ENCODE measurements at regions not wholly inside any gene's neighbourhood (a gene's known extent, or its start where the extent isn't known, plus 50 kb on each side); places are given as distances from the start of the nearest gene placed in this dataset.

DNA sequence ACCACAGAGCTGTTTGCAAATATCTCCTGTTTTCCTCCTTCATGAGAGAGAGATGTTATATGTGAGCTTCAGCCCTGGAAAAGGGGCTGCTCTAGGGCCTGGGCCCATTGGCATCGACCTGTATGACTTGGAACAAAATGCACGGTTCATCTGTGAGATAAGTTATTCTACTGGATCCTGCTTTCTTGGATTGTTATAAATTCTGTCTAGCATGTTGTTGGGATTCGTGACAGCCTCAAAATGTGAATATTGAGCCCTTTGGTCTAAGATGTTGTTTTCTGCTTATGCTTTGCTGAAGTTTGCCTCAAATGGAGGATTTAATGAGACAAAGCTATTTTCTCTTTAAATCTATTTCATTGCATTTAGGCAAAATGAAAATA is 372.9 kb downstream of the EN1 start:
- Mint-ChIP-seq H3K27me3 (peaks cover 7% of the 10 kb centered on the region), H3K4me3 (no peak overlapping the region), H3K9me3 (no peaks in the 10 kb centered on the region), H3K36me3 (ENCODE audit: low read depth) (no peaks in the 10 kb centered on the region), H3K4me1 (ENCODE audit: low read depth) (no peaks in the 10 kb centered on the region), H3K27ac (no peak overlapping the region)

GRCh38 chr2:118473846-118474540 is 373.5 kb downstream of the EN1 start:
- no peak overlapping the region for H3K4me3 Mint-ChIP-seq
- H3K36me3 Mint-ChIP-seq (ENCODE audit: low read depth) = no peaks in the 10 kb centered on the region
- H3K27ac Mint-ChIP-seq = no peak overlapping the region
- peaks cover 11% of the 10 kb centered on the region for H3K27me3 Mint-ChIP-seq
- H3K4me1 Mint-ChIP-seq (ENCODE audit: low read depth) = no peaks in the 10 kb centered on the region
- no peaks in the 10 kb centered on the region for H3K9me3 Mint-ChIP-seq

GRCh38 chr2:118473241-118473640 is 374.2 kb downstream of the EN1 start:
- Mint-ChIP-seq H3K4me3 (no peak overlapping the region), H3K9me3 (no peaks in the 10 kb centered on the region), H3K27me3 (peaks cover 16% of the 10 kb centered on the region), H3K4me1 (ENCODE audit: low read depth) (no peaks in the 10 kb centered on the region), H3K36me3 (ENCODE audit: low read depth) (no peaks in the 10 kb centered on the region), H3K27ac (no peak overlapping the region)

DNA sequence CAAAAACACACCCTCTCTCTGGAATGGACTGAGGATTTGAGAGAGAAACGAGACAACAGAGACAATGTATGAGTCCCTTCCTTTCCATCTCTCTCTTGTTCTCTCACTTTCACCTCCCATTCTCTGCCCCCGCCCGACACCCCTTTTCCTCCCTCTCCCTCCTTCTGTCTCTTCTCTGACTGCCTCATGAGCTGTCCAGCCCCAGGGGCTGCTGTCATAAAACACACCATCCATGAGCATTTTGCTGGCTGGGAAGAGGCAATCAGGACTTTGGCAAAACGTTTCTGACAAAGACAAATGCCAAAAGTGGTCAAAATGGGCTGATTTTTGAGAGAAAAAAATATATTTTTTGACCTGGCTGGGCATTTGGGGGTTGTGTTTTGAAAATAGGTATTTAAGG is 377.2 kb downstream of the EN1 start:
- no peak overlapping the region for H3K27ac Mint-ChIP-seq
- no peaks in the 10 kb centered on the region for H3K4me1 Mint-ChIP-seq (ENCODE audit: low read depth)
- no peak overlapping the region for H3K4me3 Mint-ChIP-seq
- peaks cover 12% of the 10 kb centered on the region for H3K27me3 Mint-ChIP-seq
- no peaks in the 10 kb centered on the region for H3K36me3 Mint-ChIP-seq (ENCODE audit: low read depth)
- no peaks in the 10 kb centered on the region for H3K9me3 Mint-ChIP-seq

GRCh38 chr2:118469103-118469502 is 378.3 kb downstream of the EN1 start:
- no peaks in the 10 kb centered on the region for H3K4me1 Mint-ChIP-seq (ENCODE audit: low read depth)
- H3K27ac Mint-ChIP-seq = no peak overlapping the region
- no peaks in the 10 kb centered on the region for H3K9me3 Mint-ChIP-seq
- no peak overlapping the region for H3K4me3 Mint-ChIP-seq
- no peaks in the 10 kb centered on the region for H3K36me3 Mint-ChIP-seq (ENCODE audit: low read depth)
- peaks cover 12% of the 10 kb centered on the region for H3K27me3 Mint-ChIP-seq

- no peaks in the 10 kb centered on the region for H3K4me1 Mint-ChIP-seq (ENCODE audit: low read depth)
- no peaks in the 10 kb centered on the region for H3K9me3 Mint-ChIP-seq
- H3K27me3 Mint-ChIP-seq = peaks cover 21% of the 10 kb centered on the region
Measured at GRCh38 chr2:118464546-118465265, 376.4 kb downstream of the INSIG2 start.

DNA sequence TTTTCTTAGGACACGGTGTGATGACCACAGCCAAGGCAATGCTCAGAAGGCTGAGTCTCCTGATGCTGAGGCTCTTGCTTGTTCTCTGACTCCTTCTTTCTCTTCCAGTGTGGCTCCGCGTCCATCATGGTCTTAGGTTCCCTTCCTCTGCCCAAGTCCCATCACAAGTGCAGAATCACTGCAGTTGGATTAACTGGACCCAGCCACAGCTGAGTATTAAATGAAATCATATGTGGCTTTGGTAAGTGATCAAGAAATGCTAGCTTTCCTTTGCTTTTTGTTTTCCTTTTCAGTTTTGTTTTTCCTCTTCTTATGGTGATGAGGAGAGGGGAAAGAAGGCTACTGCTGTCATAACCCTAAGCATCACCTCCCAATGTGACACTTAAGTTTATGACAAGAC is 375.8 kb downstream of the INSIG2 start:
- no peaks in the 10 kb centered on the region for H3K4me1 Mint-ChIP-seq (ENCODE audit: low read depth)
- H3K36me3 Mint-ChIP-seq (ENCODE audit: low read depth) = no peaks in the 10 kb centered on the region
- peaks cover 17% of the 10 kb centered on the region for H3K27me3 Mint-ChIP-seq
- no peak overlapping the region for H3K4me3 Mint-ChIP-seq
- no peak overlapping the region for H3K27ac Mint-ChIP-seq
- H3K9me3 Mint-ChIP-seq = no peaks in the 10 kb centered on the region

More at GRCh38 chr2:118464546-118465265, 376.4 kb downstream of the INSIG2 start:
- Mint-ChIP-seq H3K4me3 (no peak overlapping the region), H3K27ac (no peak overlapping the region), H3K36me3 (ENCODE audit: low read depth) (no peaks in the 10 kb centered on the region)

- Mint-ChIP-seq H3K27me3 (peaks cover 32% of the 10 kb centered on the region), H3K27ac (no peak overlapping the region), H3K36me3 (ENCODE audit: low read depth) (no peaks in the 10 kb centered on the region), H3K4me1 (ENCODE audit: low read depth) (no peaks in the 10 kb centered on the region), H3K4me3 (no peak overlapping the region), H3K9me3 (no peaks in the 10 kb centered on the region)
Measured at GRCh38 chr2:118460425-118460824, 372.2 kb downstream of the INSIG2 start.

- Mint-ChIP-seq H3K4me1 (ENCODE audit: low read depth) (no peaks in the 10 kb centered on the region), H3K36me3 (ENCODE audit: low read depth) (no peaks in the 10 kb centered on the region), H3K27me3 (peaks cover 32% of the 10 kb centered on the region), H3K4me3 (no peak overlapping the region), H3K27ac (no peak overlapping the region), H3K9me3 (no peaks in the 10 kb centered on the region)
Measured at GRCh38 chr2:118459426-118459825, 371.2 kb downstream of the INSIG2 start.

DNA sequence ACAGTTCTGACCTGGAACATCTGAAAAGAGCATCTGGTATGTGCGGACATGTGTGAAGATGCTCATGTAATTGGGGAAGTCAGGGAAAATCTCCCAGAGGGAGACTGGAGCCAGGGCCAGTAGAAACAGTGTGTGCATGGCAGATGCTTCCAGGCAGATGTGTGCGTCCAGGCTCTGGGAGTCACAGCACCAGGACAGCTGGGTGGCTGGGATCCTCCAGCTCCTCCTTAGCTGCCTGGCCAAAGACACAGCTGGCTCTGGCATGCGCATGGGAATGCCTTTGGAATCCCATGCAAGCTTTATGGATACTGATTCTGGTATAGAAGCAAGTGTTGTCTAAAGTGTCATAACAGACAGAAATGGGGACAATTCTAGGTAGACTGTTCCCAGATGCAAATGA is 369.7 kb downstream of the INSIG2 start:
- H3K9me3 Mint-ChIP-seq = no peaks in the 10 kb centered on the region
- H3K27me3 Mint-ChIP-seq = peaks cover 27% of the 10 kb centered on the region
- no peak overlapping the region for H3K4me3 Mint-ChIP-seq
- H3K27ac Mint-ChIP-seq = no peak overlapping the region
- no peaks in the 10 kb centered on the region for H3K4me1 Mint-ChIP-seq (ENCODE audit: low read depth)
- H3K36me3 Mint-ChIP-seq (ENCODE audit: low read depth) = no peaks in the 10 kb centered on the region

- Mint-ChIP-seq H3K27me3 (peaks cover 7% of the 10 kb centered on the region), H3K4me3 (no peak overlapping the region), H3K9me3 (no peaks in the 10 kb centered on the region), H3K27ac (no peak overlapping the region), H3K4me1 (ENCODE audit: low read depth) (no peaks in the 10 kb centered on the region), H3K36me3 (ENCODE audit: low read depth) (no peaks in the 10 kb centered on the region)
Measured at GRCh38 chr2:118449401-118449800, 361.1 kb downstream of the INSIG2 start.

DNA sequence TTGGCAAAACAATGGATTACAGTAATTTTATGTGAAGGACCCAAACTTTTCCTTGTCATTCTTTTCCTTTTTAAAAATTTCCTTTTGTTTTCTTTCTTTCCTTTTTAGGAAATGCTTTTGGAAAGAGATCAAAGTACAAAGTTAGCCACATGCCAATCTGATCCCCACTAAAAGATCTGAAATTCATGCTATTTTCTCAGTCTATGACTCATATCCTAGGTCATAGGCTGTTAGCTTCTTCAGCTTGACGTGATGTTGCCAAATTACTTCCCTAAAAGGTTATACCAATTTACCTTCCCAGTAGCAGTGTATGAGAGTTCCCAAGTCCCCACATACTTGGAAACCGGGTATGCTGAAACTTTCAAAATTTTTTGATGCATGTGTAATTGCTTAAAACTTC is 355.3 kb downstream of the INSIG2 start:
- H3K9me3 Mint-ChIP-seq = no peaks in the 10 kb centered on the region
- no peaks in the 10 kb centered on the region for H3K36me3 Mint-ChIP-seq (ENCODE audit: low read depth)
- no peaks in the 10 kb centered on the region for H3K4me1 Mint-ChIP-seq (ENCODE audit: low read depth)
- H3K4me3 Mint-ChIP-seq = no peak overlapping the region
- H3K27me3 Mint-ChIP-seq = peaks cover 3% of the 10 kb centered on the region
- H3K27ac Mint-ChIP-seq = no peak overlapping the region

DNA sequence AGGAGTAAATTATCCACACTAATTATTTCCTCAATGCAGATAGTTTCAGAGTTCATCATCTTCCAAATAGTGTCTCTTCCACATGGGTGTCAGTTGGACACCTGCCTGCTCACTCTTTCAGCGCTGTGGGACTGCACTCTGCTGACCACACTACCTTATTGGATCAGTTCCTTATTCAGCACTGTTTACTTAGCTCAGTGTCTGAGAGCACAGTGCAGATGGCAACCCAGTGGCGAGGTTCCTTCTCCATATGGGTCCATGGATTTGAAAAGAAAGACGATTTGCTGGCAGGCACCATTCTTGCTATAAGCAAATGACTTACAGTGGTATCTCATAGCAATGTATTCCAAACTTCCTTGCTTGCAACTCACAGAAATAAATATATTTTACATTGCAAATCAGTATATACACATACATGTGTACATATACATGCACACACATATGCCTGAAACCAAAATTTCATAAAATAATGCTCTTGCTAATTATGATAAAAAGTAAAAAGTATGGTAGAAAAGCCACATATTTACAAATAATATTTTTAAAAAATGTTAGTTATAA is 354.8 kb downstream of the INSIG2 start:
- no peaks in the 10 kb centered on the region for H3K4me1 Mint-ChIP-seq (ENCODE audit: low read depth)
- peaks cover 3% of the 10 kb centered on the region for H3K27me3 Mint-ChIP-seq
- H3K4me3 Mint-ChIP-seq = no peak overlapping the region
- no peaks in the 10 kb centered on the region for H3K36me3 Mint-ChIP-seq (ENCODE audit: low read depth)
- H3K9me3 Mint-ChIP-seq = no peaks in the 10 kb centered on the region
- no peak overlapping the region for H3K27ac Mint-ChIP-seq

DNA sequence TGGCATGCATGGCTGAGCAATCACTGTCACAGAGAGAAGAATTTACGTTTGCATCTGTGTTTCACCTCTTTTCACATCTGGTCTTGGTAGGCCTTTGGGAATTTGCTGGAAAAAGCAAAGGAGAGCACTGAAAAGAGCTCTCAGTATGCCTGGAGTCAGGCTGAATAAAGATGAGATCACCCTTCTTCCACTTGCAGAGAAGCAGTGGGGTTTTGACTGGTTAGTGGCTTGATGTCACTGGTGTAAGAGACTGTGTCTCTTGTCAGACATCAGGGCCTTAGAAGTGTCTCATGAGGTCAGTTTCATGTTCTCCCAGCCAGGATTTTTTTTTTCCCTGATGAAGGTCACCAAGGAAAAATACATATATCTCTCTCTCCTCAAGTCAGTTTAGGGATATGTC is 353.8 kb downstream of the INSIG2 start:
- H3K4me3 Mint-ChIP-seq = no peak overlapping the region
- H3K27ac Mint-ChIP-seq = no peak overlapping the region

GRCh38 chr2:118440404-118441098 is 352.3 kb downstream of the INSIG2 start:
- Mint-ChIP-seq H3K27me3 (peaks cover 3% of the 10 kb centered on the region), H3K9me3 (no peaks in the 10 kb centered on the region), H3K4me3 (no peak overlapping the region), H3K36me3 (ENCODE audit: low read depth) (no peaks in the 10 kb centered on the region), H3K4me1 (ENCODE audit: low read depth) (no peaks in the 10 kb centered on the region), H3K27ac (no peak overlapping the region)

More for the DNA sequence above, 353.8 kb downstream of the INSIG2 start:
- H3K36me3 Mint-ChIP-seq (ENCODE audit: low read depth) = no peaks in the 10 kb centered on the region
- H3K4me1 Mint-ChIP-seq (ENCODE audit: low read depth) = no peaks in the 10 kb centered on the region
- H3K9me3 Mint-ChIP-seq = no peaks in the 10 kb centered on the region
- H3K27me3 Mint-ChIP-seq = peaks cover 3% of the 10 kb centered on the region
